ENCODE measurements at regions not wholly inside any gene's neighbourhood (a gene's known extent, or its start where the extent isn't known, plus 50 kb on each side); places are given as distances from the start of the nearest gene placed in this dataset.

GRCh38 chr4:111230265-111230664 is 607.4 kb upstream of the PITX2 start:
- TF ChIP-seq, protein P1, sequence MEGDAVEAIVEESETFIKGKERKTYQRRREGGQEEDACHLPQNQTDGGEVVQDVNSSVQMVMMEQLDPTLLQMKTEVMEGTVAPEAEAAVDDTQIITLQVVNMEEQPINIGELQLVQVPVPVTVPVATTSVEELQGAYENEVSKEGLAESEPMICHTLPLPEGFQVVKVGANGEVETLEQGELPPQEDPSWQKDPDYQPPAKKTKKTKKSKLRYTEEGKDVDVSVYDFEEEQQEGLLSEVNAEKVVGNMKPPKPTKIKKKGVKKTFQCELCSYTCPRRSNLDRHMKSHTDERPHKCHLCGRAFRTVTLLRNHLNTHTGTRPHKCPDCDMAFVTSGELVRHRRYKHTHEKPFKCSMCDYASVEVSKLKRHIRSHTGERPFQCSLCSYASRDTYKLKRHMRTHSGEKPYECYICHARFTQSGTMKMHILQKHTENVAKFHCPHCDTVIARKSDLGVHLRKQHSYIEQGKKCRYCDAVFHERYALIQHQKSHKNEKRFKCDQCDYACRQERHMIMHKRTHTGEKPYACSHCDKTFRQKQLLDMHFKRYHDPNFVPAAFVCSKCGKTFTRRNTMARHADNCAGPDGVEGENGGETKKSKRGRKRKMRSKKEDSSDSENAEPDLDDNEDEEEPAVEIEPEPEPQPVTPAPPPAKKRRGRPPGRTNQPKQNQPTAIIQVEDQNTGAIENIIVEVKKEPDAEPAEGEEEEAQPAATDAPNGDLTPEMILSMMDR (IDR thresholded peaks at IDR 0.05; ENCODE audit: poor library complexity, severe bottlenecking): no peak
- TF ChIP-seq, protein P2, sequence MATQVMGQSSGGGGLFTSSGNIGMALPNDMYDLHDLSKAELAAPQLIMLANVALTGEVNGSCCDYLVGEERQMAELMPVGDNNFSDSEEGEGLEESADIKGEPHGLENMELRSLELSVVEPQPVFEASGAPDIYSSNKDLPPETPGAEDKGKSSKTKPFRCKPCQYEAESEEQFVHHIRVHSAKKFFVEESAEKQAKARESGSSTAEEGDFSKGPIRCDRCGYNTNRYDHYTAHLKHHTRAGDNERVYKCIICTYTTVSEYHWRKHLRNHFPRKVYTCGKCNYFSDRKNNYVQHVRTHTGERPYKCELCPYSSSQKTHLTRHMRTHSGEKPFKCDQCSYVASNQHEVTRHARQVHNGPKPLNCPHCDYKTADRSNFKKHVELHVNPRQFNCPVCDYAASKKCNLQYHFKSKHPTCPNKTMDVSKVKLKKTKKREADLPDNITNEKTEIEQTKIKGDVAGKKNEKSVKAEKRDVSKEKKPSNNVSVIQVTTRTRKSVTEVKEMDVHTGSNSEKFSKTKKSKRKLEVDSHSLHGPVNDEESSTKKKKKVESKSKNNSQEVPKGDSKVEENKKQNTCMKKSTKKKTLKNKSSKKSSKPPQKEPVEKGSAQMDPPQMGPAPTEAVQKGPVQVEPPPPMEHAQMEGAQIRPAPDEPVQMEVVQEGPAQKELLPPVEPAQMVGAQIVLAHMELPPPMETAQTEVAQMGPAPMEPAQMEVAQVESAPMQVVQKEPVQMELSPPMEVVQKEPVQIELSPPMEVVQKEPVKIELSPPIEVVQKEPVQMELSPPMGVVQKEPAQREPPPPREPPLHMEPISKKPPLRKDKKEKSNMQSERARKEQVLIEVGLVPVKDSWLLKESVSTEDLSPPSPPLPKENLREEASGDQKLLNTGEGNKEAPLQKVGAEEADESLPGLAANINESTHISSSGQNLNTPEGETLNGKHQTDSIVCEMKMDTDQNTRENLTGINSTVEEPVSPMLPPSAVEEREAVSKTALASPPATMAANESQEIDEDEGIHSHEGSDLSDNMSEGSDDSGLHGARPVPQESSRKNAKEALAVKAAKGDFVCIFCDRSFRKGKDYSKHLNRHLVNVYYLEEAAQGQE (IDR thresholded peaks at IDR 0.05; ENCODE audit: borderline replicate concordance): no peak
- no peak for TF ChIP-seq EZH2 (IDR thresholded peaks at IDR 0.05; ENCODE audit: borderline replicate concordance, insufficient read depth, low read length, poor library complexity, severe bottlenecking)
- TF ChIP-seq SMC3 (conservative IDR thresholded peaks at IDR 0.05; ENCODE audit: poor library complexity): no peak
